IMR-90 (cell line): ENCODE measurements at regions not wholly inside any gene's neighbourhood (a gene's known extent, or its start where the extent isn't known, plus 50 kb on each side); places are given as distances from the start of the nearest gene placed in this dataset.

Experiments
- ATAC-seq: fragments of 200-7000 bp; cut with Tn5 transposase; 2 replicates; pipeline ENCODE4 v1.9.1; 2020; ENCODE audit warnings: low read depth, mild to moderate bottlenecking, moderate library complexity
- BruUV-seq: library from RNA; stranded (reverse); fragments of 400-500 nt; replicated peaks from 2 replicates; lab custom pipeline; 2021; lab: Mats Ljungman, UMichigan
- CTCF ChIA-PET: fragments of 300-600 bp; formaldehyde crosslinking; extraction: SDS; loops from one replicate; lab custom pipeline; 2021; ENCODE audit warnings: antibody characterized with exemption; lab: Yijun Ruan, JAX
- POLR2A ChIA-PET: fragments of 300-600 bp; sonication (Branson Sonifier 250); formaldehyde crosslinking; loops from one replicate; lab custom pipeline; 2022; ENCODE audit warnings: antibody characterized with exemption; ENCODE audit not compliant: unreplicated experiment; lab: Charles Lee
- DNase-seq: peaks from one replicate; pipeline ENCODE4 v3.0.0; 2013
- H2AFZ ChIP-seq: replicated peaks from 2 replicates; pipeline ENCODE3; 2013; ENCODE audit warnings: low read length, mild to moderate bottlenecking; ENCODE audit not compliant: poor library complexity
- H2AK5ac ChIP-seq: 2 replicates; pipeline ENCODE4 v1.6.1; 2013; ENCODE audit warnings: low read depth, low read length, inconsistent platforms
- H2AK9ac ChIP-seq: replicated peaks from 2 replicates; pipeline ENCODE3; 2013; ENCODE audit warnings: mild to moderate bottlenecking, low read depth, low read length, moderate library complexity; ENCODE audit not compliant: poor library complexity
- H2BK120ac ChIP-seq: 2 replicates; pipeline ENCODE4 v1.6.1; 2013; ENCODE audit warnings: low read depth, low read length, inconsistent platforms
- H2BK15ac ChIP-seq: 3 replicates; pipeline ENCODE4 v1.6.1; 2013; ENCODE audit warnings: low read depth, low read length, inconsistent platforms
- H2BK20ac ChIP-seq: 2 replicates; pipeline ENCODE4 v1.6.1; 2013; ENCODE audit warnings: low read depth, mild to moderate bottlenecking, inconsistent platforms, low read length, moderate library complexity
- H2BK5ac ChIP-seq: 2 replicates; pipeline ENCODE4 v1.6.1; 2013; ENCODE audit warnings: mild to moderate bottlenecking, low read depth, low read length, inconsistent platforms; ENCODE audit not compliant: poor library complexity, severe bottlenecking
- H3K14ac ChIP-seq: replicated peaks from 2 replicates; pipeline ENCODE4 v1.6.1; 2013; ENCODE audit warnings: low read depth, low read length, inconsistent platforms
- H3K18ac ChIP-seq: 2 replicates; pipeline ENCODE4 v1.6.1; 2013; ENCODE audit warnings: low read depth, low read length, control low read depth
- H3K23ac ChIP-seq: 2 replicates; pipeline ENCODE4 v1.6.1; 2013; ENCODE audit warnings: low read depth, low read length, inconsistent platforms
- H3K27ac ChIP-seq: 2 replicates; pipeline ENCODE4 v1.5.1; 2013; ENCODE audit warnings: mild to moderate bottlenecking, control low read depth, low read length; ENCODE audit not compliant: insufficient read depth
- H3K27me3 ChIP-seq: 2 replicates; pipeline ENCODE4 v1.6.1; 2013; ENCODE audit warnings: low read length; ENCODE audit not compliant: control insufficient read depth, insufficient read depth
- H3K36me3 ChIP-seq: 2 replicates; pipeline ENCODE4 v1.6.1; 2013; ENCODE audit warnings: low read length, mixed read lengths; ENCODE audit not compliant: control insufficient read depth, insufficient read depth
- H3K4ac ChIP-seq: 2 replicates; pipeline ENCODE4 v1.6.1; 2013; ENCODE audit warnings: low read depth, low read length, inconsistent platforms
- H3K4me1 ChIP-seq: 2 replicates; pipeline ENCODE4 v1.6.1; 2013; ENCODE audit warnings: low read length, mixed read lengths; ENCODE audit not compliant: control insufficient read depth, insufficient read depth
- H3K4me2 ChIP-seq: 2 replicates; pipeline ENCODE4 v1.6.1; 2013; ENCODE audit warnings: low read depth, mild to moderate bottlenecking, control low read depth, low read length, moderate library complexity
- H3K4me3 ChIP-seq: 2 replicates; pipeline ENCODE4 v1.5.1; 2013; ENCODE audit warnings: low read depth, mild to moderate bottlenecking, control low read depth, low read length, moderate library complexity; ENCODE audit not compliant: insufficient read depth
- H3K56ac ChIP-seq: 2 replicates; pipeline ENCODE4 v1.6.1; 2013; ENCODE audit warnings: low read length, inconsistent platforms; ENCODE audit not compliant: insufficient read depth; ENCODE audit errors: extremely low read depth
- H3K79me1 ChIP-seq, 2 experiments: 2 replicates each; pipeline ENCODE4 v1.6.1; 2013; ENCODE audit warnings: low read length in 2 of 2, inconsistent platforms in 1 of 2, low read depth in 1 of 2
- H3K9ac ChIP-seq: 2 replicates; pipeline ENCODE4 v1.6.1; 2013; ENCODE audit warnings: low read depth, low read length, control low read depth
- H3K9me1 ChIP-seq: 2 replicates; pipeline ENCODE4 v1.6.1; 2013; ENCODE audit warnings: low read length, inconsistent platforms; ENCODE audit not compliant: insufficient read depth
- H3K9me3 ChIP-seq: 2 replicates; pipeline ENCODE4 v1.6.1; 2013; ENCODE audit warnings: low read length; ENCODE audit not compliant: control insufficient read depth, insufficient read depth
- H4K20me1 ChIP-seq: 2 replicates; pipeline ENCODE4 v1.6.1; 2013; ENCODE audit warnings: low read length, inconsistent platforms; ENCODE audit not compliant: insufficient read depth
- H4K5ac ChIP-seq: 2 replicates; pipeline ENCODE4 v1.6.1; 2013; ENCODE audit warnings: mild to moderate bottlenecking, low read depth, low read length, control low read depth
- H4K8ac ChIP-seq, 2 experiments: 2 replicates each; pipeline ENCODE4 v1.6.1; 2013; ENCODE audit warnings: low read depth in 2 of 2, low read length in 2 of 2, control low read depth in 1 of 2, inconsistent platforms in 1 of 2
- H4K91ac ChIP-seq: 2 replicates; pipeline ENCODE4 v1.6.1; 2013; ENCODE audit warnings: low read depth, low read length, inconsistent platforms; ENCODE audit not compliant: insufficient read depth
- BHLHE40 ChIP-seq: fragments of 150-350 bp; IDR thresholded peaks from 2 replicates; pipeline ENCODE4 v1.6.1; 2016; ENCODE audit warnings: mild to moderate bottlenecking, low read depth, low read length
- CHD1 ChIP-seq: IDR thresholded peaks from 2 replicates; pipeline ENCODE4 v1.6.1; 2012; ENCODE audit warnings: low read depth, low read length, improper control_type of control experiment
- CTCF ChIP-seq: conservative IDR thresholded peaks from 2 replicates; pipeline ENCODE4 v1.5.1; 2012; ENCODE audit warnings: mild to moderate bottlenecking, low read depth, low read length, improper control_type of control experiment
- ELK1 ChIP-seq: fragments of 150-350 bp; IDR thresholded peaks from 2 replicates; pipeline ENCODE4 v1.6.1; 2016; ENCODE audit warnings: low read depth, mild to moderate bottlenecking, low read length, moderate library complexity, borderline replicate concordance
- MAZ ChIP-seq: IDR thresholded peaks from 2 replicates; pipeline ENCODE4 v1.6.1; 2012; ENCODE audit warnings: low read depth, mild to moderate bottlenecking, low read length, improper control_type of control experiment, moderate library complexity, borderline replicate concordance
- MXI1 ChIP-seq: IDR thresholded peaks from 2 replicates; pipeline ENCODE4 v1.6.1; 2012; ENCODE audit warnings: low read depth, mild to moderate bottlenecking, low read length, moderate library complexity, borderline replicate concordance
- NFE2L2 ChIP-seq: fragments of 150-350 bp; IDR thresholded peaks from 2 replicates; pipeline ENCODE4 v1.6.1; 2016; ENCODE audit warnings: low read depth, mild to moderate bottlenecking, low read length
- POLR2A ChIP-seq: IDR thresholded peaks from 2 replicates; pipeline ENCODE4 v1.6.1; 2012; ENCODE audit warnings: mild to moderate bottlenecking, low read depth, low read length
- RAD21 ChIP-seq: IDR thresholded peaks from 2 replicates; pipeline ENCODE4 v1.6.1; 2012; ENCODE audit warnings: low read length, improper control_type of control experiment
- RCOR1 ChIP-seq: IDR thresholded peaks from 2 replicates; pipeline ENCODE4 v1.6.1; 2012; ENCODE audit warnings: mild to moderate bottlenecking, low read length, improper control_type of control experiment; ENCODE audit not compliant: insufficient replicate concordance
- SMC3 ChIP-seq: fragments of 150-350 bp; IDR thresholded peaks from 2 replicates; pipeline ENCODE4 v1.6.1; 2016; ENCODE audit warnings: low read depth, mild to moderate bottlenecking, antibody characterized with exemption, low read length, moderate library complexity
- WGBS, 2 experiments: methylation state at CpG; one replicate each; pipeline versions ENCODE4 v1.1.5 to v1.1.7; 2013; ENCODE audit warnings: missing lambda C conversion rate in 2 of 2; ENCODE audit not compliant: insufficient read length in 1 of 2; ENCODE audit errors: extremely low coverage in 2 of 2; 5-methylcytosine and 5-hydroxymethylcytosine counted together
- dilution Hi-C: fragments of 300-500 bp; cut with HindIII; formaldehyde crosslinking; loops from one replicate; pipeline ENCODE4 v1.14.3; 2018; ENCODE audit warnings: low sequenced_read_pairs; ENCODE audit not compliant: unreplicated experiment
- in situ Hi-C: fragments of 300-500 bp; cut with MboI; formaldehyde crosslinking; loops from 3 replicates; pipeline ENCODE4 v1.14.3; 2019; ENCODE audit warnings: low sequenced_read_pairs, inconsistent platforms, mixed read lengths
- intact Hi-C: fragments of 100-400 bp; cut with micrococcal nuclease; formaldehyde crosslinking; loops from 2 replicates; pipeline ENCODE4 v1.10.0; 2022

- whole genome bisulfite sequencing, 2 experiments = no CpG with 5 or more reads among the region's 1 CpG
- no peaks in the 10 kb centered on the region for H3K9me3 ChIP-seq
- no peak overlapping the region for H3K18ac ChIP-seq
- no peak overlapping the region for H4K5ac ChIP-seq
- intact Hi-C loops = no loop called here
- in situ Hi-C loops = loop anchor here (25.0 kb wide), 1 partner anchor 1521 kb away; no protein-coding TSS in a partner anchor
- H2AK5ac ChIP-seq = no peak overlapping the region
- H2AFZ ChIP-seq = no peak overlapping the region
- H2BK5ac ChIP-seq = no peak overlapping the region
- H3K27ac ChIP-seq = no peak overlapping the region
- no peak overlapping the region for H3K4me2 ChIP-seq
- ATAC-seq = no peak
- no peaks in the 10 kb centered on the region for H3K9me1 ChIP-seq
- H3K79me1 ChIP-seq = no peaks in the 10 kb centered on the region
- no peaks in the 10 kb centered on the region for H4K20me1 ChIP-seq
- dilution Hi-C loops = no loop called here
- H3K36me3 ChIP-seq = no peaks in the 10 kb centered on the region
- H3K9ac ChIP-seq = no peak overlapping the region
- no peak overlapping the region for H4K91ac ChIP-seq
- no peak overlapping the region for H3K23ac ChIP-seq
- no peak overlapping the region for H3K4ac ChIP-seq
- TF ChIP-seq RCOR1 = no peak
- TF ChIP-seq CHD1 = no peak
- TF ChIP-seq MAZ = no peak
- TF ChIP-seq NFE2L2 = no peak
- TF ChIP-seq SMC3 = no peak
- no peak for TF ChIP-seq BHLHE40
- no peak for TF ChIP-seq CTCF
- TF ChIP-seq MXI1 = no peak
- TF ChIP-seq POLR2A = no peak
- TF ChIP-seq RAD21 = no peak
- no peak for TF ChIP-seq ELK1
- no peak for DNase-seq
- no peak overlapping the region for H4K8ac ChIP-seq
- ChIA-PET CTCF (no interaction called here), POLR2A (no interaction called here)
- H2BK20ac ChIP-seq = no peak overlapping the region
- H2BK15ac ChIP-seq = no peak overlapping the region
- H3K4me3 ChIP-seq = no peak overlapping the region
- no peak overlapping the region for H2BK120ac ChIP-seq
- no peaks in the 10 kb centered on the region for H3K4me1 ChIP-seq
- no peak overlapping the region for H3K56ac ChIP-seq
- BruUV-seq = no TSS peak
- H3K14ac ChIP-seq = no peak overlapping the region
- no peaks in the 10 kb centered on the region for H3K27me3 ChIP-seq
- no peak overlapping the region for H2AK9ac ChIP-seq
These were observed 1235.0 kb upstream of the ADGRL4 start for GRCh38 chr1:80241566-80241965.
